ENCODE measurements at regions not wholly inside any gene's neighbourhood (a gene's known extent, or its start where the extent isn't known, plus 50 kb on each side); places are given as distances from the start of the nearest gene placed in this dataset.

DNA sequence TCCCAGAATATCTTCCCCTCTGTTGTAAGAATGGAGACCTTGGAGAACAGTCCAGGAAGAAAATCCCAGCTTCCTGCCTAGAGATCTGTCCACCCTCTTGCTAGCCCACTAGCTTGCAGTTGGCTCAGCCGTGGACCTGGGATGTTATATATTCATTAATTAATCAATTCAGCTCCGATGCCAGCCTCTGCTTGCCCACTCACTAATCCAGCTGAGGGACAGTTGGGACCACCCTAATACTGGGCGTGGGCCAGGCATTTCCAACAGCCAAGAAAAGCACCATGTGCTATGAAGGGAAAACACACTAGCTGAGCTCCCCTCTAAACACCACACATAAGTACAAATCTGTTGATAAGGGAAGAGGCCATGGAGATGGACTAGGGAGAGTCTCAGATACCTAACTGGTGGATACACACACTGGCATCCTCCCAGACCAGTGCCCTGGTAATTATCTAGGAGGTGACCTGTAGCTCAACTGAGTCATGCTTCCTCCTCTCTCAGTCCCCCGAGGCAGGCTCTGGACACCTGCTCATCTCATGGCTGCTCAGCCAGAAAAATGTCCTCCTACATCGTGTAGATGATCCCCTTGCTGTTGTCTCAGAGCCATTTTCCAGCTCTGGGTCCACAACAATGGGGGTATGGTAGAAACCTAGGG is 78.9 kb downstream of the ANKRD60 start:
- no peak for DNase-seq (ENCODE audit: insufficient read length, low spot score)
- FAIRE-seq: no peak
- no peak for TF ChIP-seq CTCF (IDR thresholded peaks at IDR 0.05; ENCODE audit: insufficient read depth, missing control alignments)

DNA sequence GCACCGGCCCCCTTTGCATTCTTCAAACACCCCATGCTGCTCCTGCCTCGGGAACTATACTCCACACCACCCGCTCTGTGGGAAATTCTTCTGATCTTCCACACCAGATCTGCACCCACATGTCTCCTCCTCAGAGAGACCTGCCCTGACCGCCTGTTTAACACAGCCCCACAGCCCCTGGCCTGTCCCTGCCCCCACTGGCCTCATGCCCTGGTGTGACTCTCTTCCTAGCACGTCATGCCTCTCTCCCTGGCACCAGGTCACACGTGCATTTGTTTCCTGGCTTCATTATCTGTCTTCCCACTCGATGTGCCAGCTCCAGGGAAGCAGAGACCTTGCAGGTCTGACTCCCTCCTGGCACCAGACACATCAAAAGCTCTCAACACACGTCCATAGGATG is 79.6 kb downstream of the ANKRD60 start:
- no peak for FAIRE-seq
- DNase-seq (ENCODE audit: insufficient read length, low spot score): no peak
- no peak for TF ChIP-seq CTCF (IDR thresholded peaks at IDR 0.05; ENCODE audit: insufficient read depth, missing control alignments)

GRCh38 chr20:58147628-58148370 is 80.7 kb downstream of the ANKRD60 start:
- no peak for TF ChIP-seq CTCF (IDR thresholded peaks at IDR 0.05; ENCODE audit: insufficient read depth, missing control alignments)
- no peak for FAIRE-seq
- no peak for DNase-seq (ENCODE audit: insufficient read length, low spot score)

- DNase-seq (ENCODE audit: insufficient read length, low spot score): no peak
- FAIRE-seq: no peak
- TF ChIP-seq CTCF (IDR thresholded peaks at IDR 0.05; ENCODE audit: insufficient read depth, missing control alignments): no peak
These were observed 81.7 kb downstream of the ANKRD60 start for GRCh38 chr20:58146746-58147140.

DNA sequence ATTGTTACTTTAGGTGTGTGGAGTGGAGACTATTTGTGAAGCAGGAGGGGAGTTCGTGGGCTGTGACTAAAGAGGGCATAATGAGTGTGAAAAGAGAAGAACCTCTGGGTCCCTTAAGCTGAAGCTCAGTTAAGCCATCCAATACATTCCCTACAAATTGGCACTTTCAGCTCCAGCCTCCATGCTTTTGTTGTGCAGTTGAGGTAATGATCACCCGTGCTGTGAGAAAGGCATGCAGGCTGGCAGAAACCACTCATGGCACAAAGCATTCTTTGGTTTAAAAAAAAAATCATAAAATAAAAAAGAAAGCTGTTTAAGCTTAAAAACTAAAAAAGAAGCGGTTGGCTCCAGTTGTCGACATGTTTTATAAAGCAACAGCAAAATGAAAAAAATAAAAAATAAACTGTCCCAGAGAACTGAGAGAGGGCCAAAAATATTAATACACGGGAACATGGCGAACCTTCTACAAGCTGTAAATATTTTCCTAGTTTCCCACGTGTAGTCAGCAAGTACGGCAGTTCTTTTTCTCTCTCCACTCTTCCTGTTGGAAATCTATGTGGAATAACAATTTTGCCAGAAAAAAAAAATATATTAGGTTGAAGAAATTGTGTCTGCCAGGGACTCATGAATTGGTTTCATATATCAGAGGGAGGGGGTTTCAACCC is 82.2 kb downstream of the ANKRD60 start:
- FAIRE-seq (no peak), DNase-seq (ENCODE audit: insufficient read length, low spot score) (no peak)
- TF ChIP-seq CTCF (IDR thresholded peaks at IDR 0.05; ENCODE audit: insufficient read depth, missing control alignments): no peak

DNA sequence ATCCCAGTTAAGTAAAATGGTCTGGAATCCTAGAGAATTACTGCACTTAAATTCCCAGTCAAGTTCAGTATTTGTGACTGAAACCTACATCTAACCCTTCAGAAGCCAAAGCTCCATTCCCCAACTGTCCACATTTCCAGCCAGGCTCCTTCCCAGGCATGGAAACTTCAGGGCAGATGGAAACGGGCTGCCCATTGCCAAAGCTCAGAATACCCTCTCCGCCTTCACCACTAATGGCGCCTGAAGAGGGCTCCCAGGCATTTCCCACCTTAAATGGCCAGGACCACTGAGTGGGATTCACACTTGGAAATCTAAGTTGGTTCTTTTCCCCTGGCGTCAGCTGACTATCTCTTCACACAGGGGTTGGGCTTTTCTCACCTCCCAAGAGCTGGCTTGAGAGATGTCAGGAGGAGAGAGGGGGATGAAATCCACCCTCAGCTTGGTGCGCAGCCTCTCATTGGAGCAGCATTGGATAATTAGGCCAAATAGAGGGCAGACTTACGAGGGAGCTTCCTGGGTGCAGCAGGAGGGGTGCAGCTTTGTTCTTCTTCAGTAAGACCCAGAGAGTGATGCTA is 82.9 kb downstream of the ANKRD60 start:
- no peak for DNase-seq (ENCODE audit: insufficient read length, low spot score)
- FAIRE-seq: no peak
- TF ChIP-seq CTCF (IDR thresholded peaks at IDR 0.05; ENCODE audit: insufficient read depth, missing control alignments): no peak
